B cell (primary cell): ENCODE measurements at regions not wholly inside any gene's neighbourhood (a gene's known extent, or its start where the extent isn't known, plus 50 kb on each side); places are given as distances from the start of the nearest gene placed in this dataset.

Source experiments
- ATAC-seq: fragments of 200-7000 bp; cut with Tn5 transposase; one replicate; pipeline ENCODE4 v1.10.0; 2021; ENCODE audit warnings: low read depth, mild to moderate bottlenecking, moderate number of reproducible peaks, moderate library complexity
- CTCF ChIA-PET: fragments of 350-600 bp; sonication (Branson Sonifier 250); formaldehyde crosslinking; loops from one replicate; lab custom pipeline; 2021; ENCODE audit warnings: antibody characterized with exemption, inconsistent platforms; lab: Charles Lee
- POLR2A ChIA-PET: fragments of 350-600 bp; sonication (Branson Sonifier 250); formaldehyde crosslinking; loops from one replicate; lab custom pipeline; 2021; ENCODE audit warnings: antibody characterized with exemption; lab: Charles Lee
- DNase-seq: peaks from one replicate; pipeline ENCODE4 v3.0.0; 2013
- H2AFZ ChIP-seq: 2 replicates; pipeline ENCODE4 v1.6.1; 2012; ENCODE audit warnings: mild to moderate bottlenecking, low read depth, low read length; ENCODE audit not compliant: insufficient read depth, poor library complexity, severe bottlenecking
- H3K27ac ChIP-seq, 2 donors: 1 replicate in 1 of 2; 2 replicates in 1 of 2; pipeline ENCODE4 v1.5.1; 2012 to 2013; ENCODE audit warnings: low read length in 2 of 2, mild to moderate bottlenecking in 2 of 2, moderate library complexity in 1 of 2
- H3K27me3 ChIP-seq, 4 experiments: fragments of 200-600 bp in 1 of 4; sonication (generic) in 1 of 4; replicated peaks in 1 of 4; 1 replicate in 2 of 4; 2 replicates in 2 of 4; pipeline versions ENCODE4 v1.6.1 to v1.7.0; 2013 to 2016; ENCODE audit warnings: low read length in 3 of 4, mild to moderate bottlenecking in 2 of 4, mixed read lengths in 1 of 4, moderate library complexity in 1 of 4; ENCODE audit not compliant: insufficient read depth in 4 of 4, control insufficient read depth in 3 of 4; ENCODE audit errors: control extremely low read depth in 1 of 4
- H3K36me3 ChIP-seq, 2 experiments: replicated peaks in 1 of 2; 1 replicate in 1 of 2; 2 replicates in 1 of 2; pipeline versions ENCODE4 v1.6.1 to v1.7.1; 2013; ENCODE audit warnings: low read length in 1 of 2; ENCODE audit not compliant: insufficient read depth in 2 of 2, control insufficient read depth in 1 of 2; ENCODE audit errors: control extremely low read depth in 1 of 2, extremely low read depth in 1 of 2
- H3K4me1 ChIP-seq, 2 donors: fragments of 200-600 bp in 1 of 2; sonication (generic) in 1 of 2; 1 replicate in 1 of 2; 2 replicates in 1 of 2; pipeline versions ENCODE4 v1.5.1 to v1.6.1; 2013 to 2017; ENCODE audit warnings: low read length in 2 of 2; ENCODE audit not compliant: control insufficient read depth in 2 of 2, insufficient read depth in 2 of 2
- H3K4me2 ChIP-seq: replicated peaks from 2 replicates; pipeline ENCODE3; 2012; ENCODE audit warnings: mild to moderate bottlenecking, low read depth, low read length; ENCODE audit not compliant: poor library complexity, severe bottlenecking
- H3K4me3 ChIP-seq, 5 experiments: fragments of 200-600 bp in 1 of 5; sonication (generic) in 1 of 5; 1 replicate in 3 of 5; 2 replicates in 2 of 5; pipeline versions ENCODE4 v1.5.1 to v1.7.0; 2011 to 2016; ENCODE audit warnings: low read length in 4 of 5, mild to moderate bottlenecking in 4 of 5, low read depth in 2 of 5, control low read depth in 1 of 5, moderate library complexity in 1 of 5; ENCODE audit not compliant: insufficient read depth in 1 of 5; ENCODE audit errors: control extremely low read depth in 1 of 5, extremely low read depth in 1 of 5
- H3K79me2 ChIP-seq: fragments of 200-600 bp; sonication (generic); one replicate; pipeline ENCODE4 v1.6.0; 2016; ENCODE audit warnings: low read length; ENCODE audit not compliant: control insufficient read depth, insufficient read depth
- H3K9ac ChIP-seq: fragments of 200-600 bp; sonication (generic); 2 replicates; pipeline ENCODE4 v1.6.1; 2017; ENCODE audit warnings: mild to moderate bottlenecking, low read length, moderate library complexity
- H3K9me3 ChIP-seq, 3 donors: one replicate each; pipeline versions ENCODE4 v1.6.1 to v1.7.1; 2013; ENCODE audit warnings: low read length in 2 of 3; ENCODE audit not compliant: control insufficient read depth in 2 of 3, insufficient read depth in 1 of 3; ENCODE audit errors: control extremely low read depth in 1 of 3
- H4K20me1 ChIP-seq: 2 replicates; pipeline ENCODE4 v1.6.0; 2012; ENCODE audit warnings: mild to moderate bottlenecking, low read length; ENCODE audit not compliant: insufficient read depth, control insufficient read depth, poor library complexity, severe bottlenecking
- H3K27ac Mint-ChIP-seq: one replicate; pipeline ENCODE4 v1.8.0; 2021; ENCODE audit warnings: mixed read lengths
- H3K27me3 Mint-ChIP-seq: one replicate; pipeline ENCODE4 v1.8.0; 2021; ENCODE audit warnings: mixed read lengths
- H3K4me1 Mint-ChIP-seq: one replicate; pipeline ENCODE4 v1.8.0; 2021; ENCODE audit warnings: mixed read lengths
- H3K4me3 Mint-ChIP-seq: one replicate; pipeline ENCODE4 v1.8.0; 2021; ENCODE audit warnings: mixed read lengths
- H3K9me3 Mint-ChIP-seq: one replicate; pipeline ENCODE4 v1.8.0; 2022; ENCODE audit warnings: mixed read lengths; ENCODE audit not compliant: insufficient read depth
- EZH2 ChIP-seq: IDR thresholded peaks from 2 replicates; pipeline ENCODE4 v1.6.1; 2012; ENCODE audit warnings: borderline replicate concordance, low read depth, mild to moderate bottlenecking, moderate library complexity, low read length; ENCODE audit not compliant: insufficient read depth, poor library complexity, severe bottlenecking
- WGBS: methylation state at CpG from one replicate; pipeline ENCODE4 v1.1.5; 2013; ENCODE audit warnings: missing lambda C conversion rate; ENCODE audit not compliant: insufficient coverage; 5-methylcytosine and 5-hydroxymethylcytosine counted together
- intact Hi-C: fragments of 100-400 bp; cut with micrococcal nuclease; formaldehyde crosslinking; loops from one replicate; pipeline ENCODE4 v1.10.0; 2022
- TF ChIP-seq, protein P1 (sequence below): fragments of 200-600 bp; IDR thresholded peaks from one replicate; pipeline ENCODE4 v1.8.0; 2022; ENCODE audit warnings: antibody characterized with exemption, mild to moderate bottlenecking

- CTCF ChIA-PET, result no interaction called here
- Histone ChIP-seq H3K27me3 (peaks cover 0 to 4% (median 1%) of the 10 kb centered on the region in 4 experiments), H3K4me3 (no peak overlapping the region), H3K4me2 (no peak overlapping the region), H4K20me1 (no peaks in the 10 kb centered on the region), H3K9me3 (no peaks in the 10 kb centered on the region), H3K27ac (no peak overlapping the region), H3K9ac (no peak overlapping the region), H3K79me2 (no peaks in the 10 kb centered on the region), H2AFZ (no peak overlapping the region), H3K4me1 (no peaks in the 10 kb centered on the region), H3K36me3 (no peaks in the 10 kb centered on the region)
- Mint-ChIP-seq H3K4me1 (peaks cover 2% of the 10 kb centered on the region), H3K27me3 (peaks cover 25% of the 10 kb centered on the region), H3K9me3 (no peaks in the 10 kb centered on the region), H3K27ac (no peak overlapping the region), H3K4me3 (no peak overlapping the region)
- WGBS, result no CpG with 5 or more reads among the region's 2 CpGs
- intact Hi-C loops, result no loop called here
- DNase-seq, result no peak
- POLR2A ChIA-PET, result no interaction called here
- no peak for TF ChIP-seq EZH2
- TF ChIP-seq, protein P1, sequence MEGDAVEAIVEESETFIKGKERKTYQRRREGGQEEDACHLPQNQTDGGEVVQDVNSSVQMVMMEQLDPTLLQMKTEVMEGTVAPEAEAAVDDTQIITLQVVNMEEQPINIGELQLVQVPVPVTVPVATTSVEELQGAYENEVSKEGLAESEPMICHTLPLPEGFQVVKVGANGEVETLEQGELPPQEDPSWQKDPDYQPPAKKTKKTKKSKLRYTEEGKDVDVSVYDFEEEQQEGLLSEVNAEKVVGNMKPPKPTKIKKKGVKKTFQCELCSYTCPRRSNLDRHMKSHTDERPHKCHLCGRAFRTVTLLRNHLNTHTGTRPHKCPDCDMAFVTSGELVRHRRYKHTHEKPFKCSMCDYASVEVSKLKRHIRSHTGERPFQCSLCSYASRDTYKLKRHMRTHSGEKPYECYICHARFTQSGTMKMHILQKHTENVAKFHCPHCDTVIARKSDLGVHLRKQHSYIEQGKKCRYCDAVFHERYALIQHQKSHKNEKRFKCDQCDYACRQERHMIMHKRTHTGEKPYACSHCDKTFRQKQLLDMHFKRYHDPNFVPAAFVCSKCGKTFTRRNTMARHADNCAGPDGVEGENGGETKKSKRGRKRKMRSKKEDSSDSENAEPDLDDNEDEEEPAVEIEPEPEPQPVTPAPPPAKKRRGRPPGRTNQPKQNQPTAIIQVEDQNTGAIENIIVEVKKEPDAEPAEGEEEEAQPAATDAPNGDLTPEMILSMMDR, result no peak
- no peak for ATAC-seq
These were observed 53.8 kb upstream of the USP44 start for GRCh38 chr12:95605087-95605486.

DNA sequence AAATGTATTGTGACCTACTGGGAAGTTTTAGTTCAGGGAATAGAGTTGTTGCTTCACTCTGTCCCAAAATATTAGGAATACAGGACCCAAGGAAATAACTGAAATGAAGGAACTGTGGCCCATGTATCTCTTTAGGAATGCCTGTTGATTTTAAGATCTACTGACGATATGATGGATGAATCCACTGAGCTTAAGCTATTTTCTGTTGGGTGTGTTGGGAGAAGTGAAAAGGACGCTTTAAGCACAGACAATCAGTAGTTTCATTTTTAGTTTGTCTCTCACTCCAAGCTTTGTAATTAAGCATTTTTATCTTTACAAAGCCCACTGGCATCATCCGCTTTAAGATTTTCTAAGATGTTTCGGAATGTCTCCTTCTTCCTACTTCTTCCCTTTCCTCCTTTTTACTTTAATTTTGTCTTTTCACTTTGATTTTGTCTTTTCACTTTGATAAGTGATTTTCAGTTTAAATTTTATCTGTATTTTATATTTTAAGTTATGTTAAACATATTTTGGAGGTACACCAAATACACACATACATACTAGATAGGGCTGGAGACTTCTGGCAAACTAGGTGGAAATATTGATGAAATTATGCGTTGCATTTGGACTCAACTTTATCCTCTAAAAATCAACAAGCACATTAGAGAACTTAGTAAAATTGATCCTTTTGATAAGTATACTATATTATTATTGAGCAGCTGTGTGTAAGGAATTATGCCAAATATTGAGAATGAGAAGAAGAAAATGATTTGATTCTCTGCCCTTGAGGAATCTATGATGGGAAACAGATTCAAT, 52.3 kb upstream of the USP44 start:
- TF ChIP-seq, protein P1, result no peak
- TF ChIP-seq EZH2, result no peak
- Histone ChIP-seq H4K20me1 (no peaks in the 10 kb centered on the region), H3K27ac (no peak overlapping the region), H3K4me3 (no peak overlapping the region), H3K79me2 (no peaks in the 10 kb centered on the region), H3K9me3 (no peaks in the 10 kb centered on the region), H3K4me2 (no peak overlapping the region), H3K27me3 (peaks cover 0 to 4% (median 0%) of the 10 kb centered on the region in 4 experiments), H3K9ac (no peak overlapping the region), H3K4me1 (no peaks in the 10 kb centered on the region), H2AFZ (no peak overlapping the region), H3K36me3 (no peaks in the 10 kb centered on the region)
- Mint-ChIP-seq H3K9me3 (no peaks in the 10 kb centered on the region), H3K27ac (no peak overlapping the region), H3K4me3 (no peak overlapping the region), H3K27me3 (peaks cover 24% of the 10 kb centered on the region), H3K4me1 (peaks cover 2% of the 10 kb centered on the region)
- 83% methylated on average over 1 of the region's 5 CpGs for WGBS
- ChIA-PET POLR2A (interaction anchor here (0.5 kb wide), 1 partner anchor 377 kb away, joined by 5 read pairs; no protein-coding TSS in a partner anchor), CTCF (no interaction called here)
- ATAC-seq (no peak), DNase-seq (no peak)
- intact Hi-C loops, result no loop called here
